SKM-1 treated with dmso at 0.1 percent for 144 hours (cell line): ENCODE measurements at regions not wholly inside any gene's neighbourhood (a gene's known extent, or its start where the extent isn't known, plus 50 kb on each side); places are given as distances from the start of the nearest gene placed in this dataset.

Source experiments
- DNase-seq: peaks from one replicate; lab custom pipeline; 2025; ENCODE audit not compliant: unreplicated experiment; lab: John Stamatoyannopoulos, UW

GRCh38 chr1:30258876-30259275, 464.5 kb downstream of the MATN1 start:
- no peak for DNase-seq

GRCh38 chr1:30258471-30258870, 464.9 kb downstream of the MATN1 start:
- no peak for DNase-seq

- DNase-seq: no peak
Observed at GRCh38 chr1:30257742-30258380, 465.5 kb downstream of the MATN1 start.

GRCh38 chr1:30257322-30257721, 466.1 kb downstream of the MATN1 start:
- no peak for DNase-seq

- no peak for DNase-seq
Observed at GRCh38 chr1:30256911-30257310, 466.5 kb downstream of the MATN1 start.

GRCh38 chr1:30255111-30255724, 468.2 kb downstream of the MATN1 start:
- DNase-seq: no peak

GRCh38 chr1:30253807-30254440, 469.5 kb downstream of the MATN1 start:
- DNase-seq: no peak

- no peak for DNase-seq
Observed at GRCh38 chr1:30253361-30253760, 470.0 kb downstream of the MATN1 start.

GRCh38 chr1:30250984-30251850, 472.2 kb downstream of the MATN1 start:
- no peak for DNase-seq

- no peak for DNase-seq
Observed at GRCh38 chr1:30250338-30250983, 472.9 kb downstream of the MATN1 start.

- DNase-seq: no peak
Observed at GRCh38 chr1:30249446-30250337, 473.7 kb downstream of the MATN1 start.

GRCh38 chr1:30248774-30249173, 474.6 kb downstream of the MATN1 start:
- no peak for DNase-seq

GRCh38 chr1:30248373-30248772, 475.0 kb downstream of the MATN1 start:
- no peak for DNase-seq

GRCh38 chr1:30244801-30245200, 478.6 kb downstream of the MATN1 start:
- DNase-seq: no peak

- DNase-seq: no peak
Observed at GRCh38 chr1:30242722-30243457, 480.5 kb downstream of the MATN1 start.

- DNase-seq: no peak
Observed at GRCh38 chr1:30242168-30242567, 481.2 kb downstream of the MATN1 start.

GRCh38 chr1:30241681-30242080, 481.7 kb downstream of the MATN1 start:
- DNase-seq: no peak

- DNase-seq: no peak
Observed at GRCh38 chr1:30234091-30234490, 489.3 kb downstream of the MATN1 start.

- DNase-seq: peak; percentile 5
Observed at GRCh38 chr1:30232288-30232899, 491.0 kb downstream of the MATN1 start.
